SK-N-SH treated with all-trans-retinoic acid at 6 μM for 48 hours (cell line): ENCODE measurements at regions not wholly inside any gene's neighbourhood (a gene's known extent, or its start where the extent isn't known, plus 50 kb on each side); places are given as distances from the start of the nearest gene placed in this dataset.

ENCODE experiments used
- ATAC-seq: fragments of 200-7000 bp; cut with Tn5 transposase; 3 replicates; pipeline ENCODE4 v1.9.1; 2020; ENCODE audit warnings: mild to moderate bottlenecking, moderate library complexity
- ARNTL ChIP-seq: fragments of 450-650 bp; formaldehyde crosslinking; IDR thresholded peaks from 2 replicates; pipeline ENCODE4 v1.5.0; 2020; ENCODE audit warnings: low read depth, mild to moderate bottlenecking, moderate library complexity, borderline replicate concordance
- BACH2 ChIP-seq: fragments of 250-450 bp; sonication (Bioruptor Pico); IDR thresholded peaks from 2 replicates; pipeline ENCODE4 v1.9.0; 2021; ENCODE audit warnings: mild to moderate bottlenecking, borderline replicate concordance
- CREB5 ChIP-seq: fragments of 250-450 bp; sonication (Bioruptor Pico); IDR thresholded peaks from 2 replicates; pipeline ENCODE4 v1.5.1; 2020; ENCODE audit warnings: low read depth, mild to moderate bottlenecking, moderate library complexity
- CSRNP3 ChIP-seq: fragments of 250-450 bp; sonication (Bioruptor Pico); IDR thresholded peaks from 2 replicates; pipeline ENCODE4 v1.5.1; 2021; ENCODE audit warnings: mild to moderate bottlenecking, moderate library complexity
- ESRRG ChIP-seq: fragments of 250-450 bp; sonication (Bioruptor Pico); IDR thresholded peaks from 2 replicates; pipeline ENCODE4 v1.6.1; 2021; ENCODE audit warnings: mild to moderate bottlenecking
- GLIS3 ChIP-seq: fragments of 250-450 bp; sonication (Bioruptor Pico); IDR thresholded peaks from 2 replicates; pipeline ENCODE4 v1.5.0; 2020; ENCODE audit warnings: mild to moderate bottlenecking, moderate library complexity
- ISL1 ChIP-seq: fragments of 250-450 bp; sonication (Bioruptor Pico); IDR thresholded peaks from 2 replicates; pipeline ENCODE4 v2.1.2; 2022; ENCODE audit warnings: mild to moderate bottlenecking, moderate library complexity
- OSR1 ChIP-seq: fragments of 250-450 bp; sonication (Bioruptor Pico); IDR thresholded peaks from 2 replicates; pipeline ENCODE4 v1.8.0; 2022; ENCODE audit warnings: moderate library complexity, mild to moderate bottlenecking, inconsistent platforms
- POU6F1 ChIP-seq: fragments of 250-450 bp; sonication (Bioruptor Pico); IDR thresholded peaks from 2 replicates; pipeline ENCODE4 v1.8.0; 2021; ENCODE audit warnings: low read depth, mild to moderate bottlenecking, moderate library complexity, borderline replicate concordance
- PPARA ChIP-seq: fragments of 250-450 bp; sonication (Bioruptor Pico); IDR thresholded peaks from 2 replicates; pipeline ENCODE4 v1.5.0; 2020; ENCODE audit warnings: mild to moderate bottlenecking, borderline replicate concordance
- RARB ChIP-seq: fragments of 250-450 bp; sonication (Bioruptor Pico); IDR thresholded peaks from 2 replicates; pipeline ENCODE4 v1.8.0; 2021; ENCODE audit warnings: mild to moderate bottlenecking, moderate library complexity
- SNAI2 ChIP-seq: fragments of 250-450 bp; sonication (Bioruptor Pico); IDR thresholded peaks from 2 replicates; pipeline ENCODE4 v1.5.0; 2020; ENCODE audit warnings: mild to moderate bottlenecking, moderate library complexity
- TCF4 ChIP-seq: fragments of 250-450 bp; sonication (Bioruptor Pico); IDR thresholded peaks from 2 replicates; pipeline ENCODE4 v1.8.0; 2021; ENCODE audit warnings: mild to moderate bottlenecking, moderate library complexity, borderline replicate concordance
- TSHZ2 ChIP-seq: fragments of 250-450 bp; sonication (Bioruptor Pico); IDR thresholded peaks from 2 replicates; pipeline ENCODE4 v1.5.0; 2020; ENCODE audit warnings: mild to moderate bottlenecking, moderate library complexity
- ZFP3 ChIP-seq: fragments of 250-450 bp; sonication (Bioruptor Pico); IDR thresholded peaks from 2 replicates; pipeline ENCODE4 v1.5.0; 2020; ENCODE audit warnings: mild to moderate bottlenecking, moderate library complexity
- ZFP30 ChIP-seq: fragments of 450-650 bp; formaldehyde crosslinking; IDR thresholded peaks from 2 replicates; pipeline ENCODE4 v1.5.0; 2022; ENCODE audit warnings: mild to moderate bottlenecking, moderate library complexity
- ZNF565 ChIP-seq: fragments of 450-650 bp; formaldehyde crosslinking; conservative IDR thresholded peaks from 2 replicates; pipeline ENCODE4 v1.5.0; 2020; ENCODE audit warnings: low read depth, mild to moderate bottlenecking, moderate library complexity
- ZNF8 ChIP-seq: fragments of 450-650 bp; formaldehyde crosslinking; IDR thresholded peaks from 2 replicates; pipeline ENCODE4 v1.5.0; 2020; ENCODE audit warnings: mild to moderate bottlenecking, moderate library complexity

- TF ChIP-seq POU6F1 (CRISPR knock-in tag) = no peak
- TF ChIP-seq ESRRG (CRISPR knock-in tag) = no peak
- TF ChIP-seq, all 23 proteins: peak for 3
Measured at GRCh38 chr4:177091515-177091914, 218.2 kb upstream of the NEIL3 start (continued).

- no peak for ATAC-seq
- TF ChIP-seq SNAI2 (CRISPR knock-in tag) = no peak
- no peak for TF ChIP-seq ARNTL (CRISPR knock-in tag)
- TF ChIP-seq ZFP30 (CRISPR knock-in tag) = no peak
- no peak for TF ChIP-seq CREB5 (CRISPR knock-in tag)
- TF ChIP-seq TCF4 (CRISPR knock-in tag) = no peak
- no peak for TF ChIP-seq ISL1
- TF ChIP-seq BACH2 (CRISPR knock-in tag) = no peak
- no peak for TF ChIP-seq PPARA (CRISPR knock-in tag)
- no peak for TF ChIP-seq ZNF8 (CRISPR knock-in tag)
- TF ChIP-seq OSR1 (CRISPR knock-in tag) = no peak
- TF ChIP-seq TSHZ2 (CRISPR knock-in tag) = no peak
- TF ChIP-seq GLIS3 (CRISPR knock-in tag) = no peak
- TF ChIP-seq ZNF565 (CRISPR knock-in tag) = no peak
- no peak for TF ChIP-seq ZFP3 (CRISPR knock-in tag)
- no peak for TF ChIP-seq POU6F1 (CRISPR knock-in tag)
- no peak for TF ChIP-seq RARB (CRISPR knock-in tag)
- no peak for TF ChIP-seq CSRNP3 (CRISPR knock-in tag)
Measured at GRCh38 chr4:177092807-177093206, 216.9 kb upstream of the NEIL3 start.

- TF ChIP-seq ESRRG (CRISPR knock-in tag) = no peak
- TF ChIP-seq TSHZ2 (CRISPR knock-in tag) = peak; percentile 39; the same call in 1 of the 2 replicates
- 0 out of 2 replicates have a peak, but pooled peaks have one; percentile 28 for TF ChIP-seq TCF4 (CRISPR knock-in tag)
- peak; percentile 80 for ATAC-seq
Measured at GRCh38 chr4:177093964-177094363, 215.7 kb upstream of the NEIL3 start.
